Gastrocnemius medialis (tissue), 4 donors: ENCODE measurements at regions not wholly inside any gene's neighbourhood (a gene's known extent, or its start where the extent isn't known, plus 50 kb on each side); places are given as distances from the start of the nearest gene placed in this dataset.

Experiments
- CTCF ChIP-seq, 5 experiments: fragments of 450-650 bp in 3 of 5; fragments of 200-600 bp in 2 of 5; sonication (generic) in 2 of 5; IDR thresholded peaks in 4 of 5; conservative IDR thresholded peaks in 1 of 5; 1 replicate in 4 of 5; 2 replicates in 1 of 5; pipeline ENCODE4 v1.5.1; 2016 to 2019; ENCODE audit warnings: antibody characterized with exemption in 5 of 5, mild to moderate bottlenecking in 3 of 5, moderate library complexity in 3 of 5
- POLR2A ChIP-seq, 2 donors: fragments of 450-650 bp; IDR thresholded peaks; one replicate each; pipeline ENCODE4 v1.6.1; 2017; ENCODE audit warnings: antibody characterized with exemption in 2 of 2, mild to moderate bottlenecking in 2 of 2, moderate library complexity in 2 of 2

- no peak for TF ChIP-seq POLR2A (IDR thresholded peaks at IDR 0.05)
- no peak for TF ChIP-seq CTCF (IDR thresholded peaks at IDR 0.05 in 4 of 5, conservative IDR thresholded peaks at IDR 0.05 in 1 of 5)
Observed at GRCh38 chr13:76654263-76654662, 231.9 kb downstream of the KCTD12 start.
